HuH-7 (cell line): ENCODE measurements at regions not wholly inside any gene's neighbourhood (a gene's known extent, or its start where the extent isn't known, plus 50 kb on each side); places are given as distances from the start of the nearest gene placed in this dataset.

Experiments used
- DNase-seq: peaks from one replicate; pipeline ENCODE4 v3.0.0; 2011; ENCODE audit warnings: low spot score

- DNase-seq: no peak
These were observed 198.4 kb downstream of the CMPK2 start for GRCh38 chr2:6667326-6667725.

GRCh38 chr2:6671913-6672312 is 193.8 kb downstream of the CMPK2 start:
- no peak for DNase-seq

GRCh38 chr2:6674381-6674780 is 191.3 kb downstream of the CMPK2 start:
- no peak for DNase-seq

GRCh38 chr2:6675791-6676190 is 189.9 kb downstream of the CMPK2 start:
- DNase-seq: no peak

GRCh38 chr2:6676241-6676640 is 189.5 kb downstream of the CMPK2 start:
- DNase-seq: no peak

GRCh38 chr2:6676776-6677175 is 188.9 kb downstream of the CMPK2 start:
- DNase-seq: no peak

- DNase-seq: no peak
These were observed 186.2 kb downstream of the CMPK2 start for GRCh38 chr2:6679471-6679870.

- DNase-seq: no peak
These were observed 182.2 kb downstream of the CMPK2 start for GRCh38 chr2:6683516-6683915.

GRCh38 chr2:6685447-6685846 is 180.3 kb downstream of the CMPK2 start:
- no peak for DNase-seq

- DNase-seq: no peak
These were observed 173.7 kb downstream of the CMPK2 start for GRCh38 chr2:6692056-6692455.

GRCh38 chr2:6692819-6693218 is 172.9 kb downstream of the CMPK2 start:
- DNase-seq: no peak

- no peak for DNase-seq
These were observed 171.2 kb downstream of the CMPK2 start for GRCh38 chr2:6694555-6694954.

- DNase-seq: no peak
These were observed 165.4 kb downstream of the CMPK2 start for GRCh38 chr2:6700335-6700734.

- DNase-seq: no peak
These were observed 161.6 kb downstream of the CMPK2 start for GRCh38 chr2:6704077-6704476.

- DNase-seq: no peak
These were observed 144.3 kb downstream of the CMPK2 start for GRCh38 chr2:6721395-6721794.

GRCh38 chr2:6722574-6722973 is 143.1 kb downstream of the CMPK2 start:
- DNase-seq: no peak

GRCh38 chr2:6723865-6724604 is 141.7 kb downstream of the CMPK2 start:
- DNase-seq: no peak

GRCh38 chr2:6724605-6725140 is 141.0 kb downstream of the CMPK2 start:
- DNase-seq: no peak

- DNase-seq: no peak
These were observed 137.6 kb downstream of the CMPK2 start for GRCh38 chr2:6728156-6728555.

GRCh38 chr2:6730003-6730402 is 135.7 kb downstream of the CMPK2 start:
- no peak for DNase-seq

- no peak for DNase-seq
These were observed 134.8 kb downstream of the CMPK2 start for GRCh38 chr2:6730649-6731532.

GRCh38 chr2:6739547-6739946 is 126.2 kb downstream of the CMPK2 start:
- no peak for DNase-seq

- DNase-seq: no peak
These were observed 124.5 kb downstream of the CMPK2 start for GRCh38 chr2:6741229-6741628.
